ENCODE measurements at regions not wholly inside any gene's neighbourhood (a gene's known extent, or its start where the extent isn't known, plus 50 kb on each side); places are given as distances from the start of the nearest gene placed in this dataset.

DNA sequence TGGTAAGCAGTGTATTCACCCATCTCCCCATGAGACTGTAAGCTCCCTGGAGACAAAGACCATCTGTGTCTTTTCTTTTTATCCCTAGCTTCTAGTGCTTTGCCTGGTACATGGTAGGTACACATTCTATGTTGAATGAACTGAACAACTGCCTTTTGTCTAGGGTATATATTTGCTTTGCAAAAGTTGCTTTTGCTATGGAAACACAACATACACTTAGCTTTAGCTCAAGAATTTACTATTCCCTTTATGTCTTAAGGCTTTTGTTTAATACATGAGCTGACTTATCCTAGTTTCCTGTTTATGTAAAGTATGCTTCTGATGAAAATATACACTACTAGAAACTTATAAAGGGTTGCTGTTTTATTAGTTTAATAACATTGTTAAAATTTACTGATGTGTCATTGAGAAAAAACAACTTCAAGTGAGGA lies 198.2 kb downstream of the PRL start:
- TF ChIP-seq, protein P1, sequence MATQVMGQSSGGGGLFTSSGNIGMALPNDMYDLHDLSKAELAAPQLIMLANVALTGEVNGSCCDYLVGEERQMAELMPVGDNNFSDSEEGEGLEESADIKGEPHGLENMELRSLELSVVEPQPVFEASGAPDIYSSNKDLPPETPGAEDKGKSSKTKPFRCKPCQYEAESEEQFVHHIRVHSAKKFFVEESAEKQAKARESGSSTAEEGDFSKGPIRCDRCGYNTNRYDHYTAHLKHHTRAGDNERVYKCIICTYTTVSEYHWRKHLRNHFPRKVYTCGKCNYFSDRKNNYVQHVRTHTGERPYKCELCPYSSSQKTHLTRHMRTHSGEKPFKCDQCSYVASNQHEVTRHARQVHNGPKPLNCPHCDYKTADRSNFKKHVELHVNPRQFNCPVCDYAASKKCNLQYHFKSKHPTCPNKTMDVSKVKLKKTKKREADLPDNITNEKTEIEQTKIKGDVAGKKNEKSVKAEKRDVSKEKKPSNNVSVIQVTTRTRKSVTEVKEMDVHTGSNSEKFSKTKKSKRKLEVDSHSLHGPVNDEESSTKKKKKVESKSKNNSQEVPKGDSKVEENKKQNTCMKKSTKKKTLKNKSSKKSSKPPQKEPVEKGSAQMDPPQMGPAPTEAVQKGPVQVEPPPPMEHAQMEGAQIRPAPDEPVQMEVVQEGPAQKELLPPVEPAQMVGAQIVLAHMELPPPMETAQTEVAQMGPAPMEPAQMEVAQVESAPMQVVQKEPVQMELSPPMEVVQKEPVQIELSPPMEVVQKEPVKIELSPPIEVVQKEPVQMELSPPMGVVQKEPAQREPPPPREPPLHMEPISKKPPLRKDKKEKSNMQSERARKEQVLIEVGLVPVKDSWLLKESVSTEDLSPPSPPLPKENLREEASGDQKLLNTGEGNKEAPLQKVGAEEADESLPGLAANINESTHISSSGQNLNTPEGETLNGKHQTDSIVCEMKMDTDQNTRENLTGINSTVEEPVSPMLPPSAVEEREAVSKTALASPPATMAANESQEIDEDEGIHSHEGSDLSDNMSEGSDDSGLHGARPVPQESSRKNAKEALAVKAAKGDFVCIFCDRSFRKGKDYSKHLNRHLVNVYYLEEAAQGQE (IDR thresholded peaks at IDR 0.05; ENCODE audit: insufficient replicate concordance, low read depth) = no peak
- TF ChIP-seq, protein P2, sequence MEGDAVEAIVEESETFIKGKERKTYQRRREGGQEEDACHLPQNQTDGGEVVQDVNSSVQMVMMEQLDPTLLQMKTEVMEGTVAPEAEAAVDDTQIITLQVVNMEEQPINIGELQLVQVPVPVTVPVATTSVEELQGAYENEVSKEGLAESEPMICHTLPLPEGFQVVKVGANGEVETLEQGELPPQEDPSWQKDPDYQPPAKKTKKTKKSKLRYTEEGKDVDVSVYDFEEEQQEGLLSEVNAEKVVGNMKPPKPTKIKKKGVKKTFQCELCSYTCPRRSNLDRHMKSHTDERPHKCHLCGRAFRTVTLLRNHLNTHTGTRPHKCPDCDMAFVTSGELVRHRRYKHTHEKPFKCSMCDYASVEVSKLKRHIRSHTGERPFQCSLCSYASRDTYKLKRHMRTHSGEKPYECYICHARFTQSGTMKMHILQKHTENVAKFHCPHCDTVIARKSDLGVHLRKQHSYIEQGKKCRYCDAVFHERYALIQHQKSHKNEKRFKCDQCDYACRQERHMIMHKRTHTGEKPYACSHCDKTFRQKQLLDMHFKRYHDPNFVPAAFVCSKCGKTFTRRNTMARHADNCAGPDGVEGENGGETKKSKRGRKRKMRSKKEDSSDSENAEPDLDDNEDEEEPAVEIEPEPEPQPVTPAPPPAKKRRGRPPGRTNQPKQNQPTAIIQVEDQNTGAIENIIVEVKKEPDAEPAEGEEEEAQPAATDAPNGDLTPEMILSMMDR (IDR thresholded peaks at IDR 0.05; ENCODE audit: insufficient read depth, low read length) = no peak
